Gastrocnemius medialis (tissue), 4 donors: ENCODE measurements at regions not wholly inside any gene's neighbourhood (a gene's known extent, or its start where the extent isn't known, plus 50 kb on each side); places are given as distances from the start of the nearest gene placed in this dataset.

ENCODE experiments used
- CTCF ChIP-seq, 5 experiments: fragments of 450-650 bp in 3 of 5; fragments of 200-600 bp in 2 of 5; sonication (generic) in 2 of 5; IDR thresholded peaks in 4 of 5; conservative IDR thresholded peaks in 1 of 5; 1 replicate in 4 of 5; 2 replicates in 1 of 5; pipeline ENCODE4 v1.5.1; 2016 to 2019; ENCODE audit warnings: antibody characterized with exemption in 5 of 5, mild to moderate bottlenecking in 3 of 5, moderate library complexity in 3 of 5
- POLR2A ChIP-seq, 2 donors: fragments of 450-650 bp; IDR thresholded peaks; one replicate each; pipeline ENCODE4 v1.6.1; 2017; ENCODE audit warnings: antibody characterized with exemption in 2 of 2, mild to moderate bottlenecking in 2 of 2, moderate library complexity in 2 of 2

DNA sequence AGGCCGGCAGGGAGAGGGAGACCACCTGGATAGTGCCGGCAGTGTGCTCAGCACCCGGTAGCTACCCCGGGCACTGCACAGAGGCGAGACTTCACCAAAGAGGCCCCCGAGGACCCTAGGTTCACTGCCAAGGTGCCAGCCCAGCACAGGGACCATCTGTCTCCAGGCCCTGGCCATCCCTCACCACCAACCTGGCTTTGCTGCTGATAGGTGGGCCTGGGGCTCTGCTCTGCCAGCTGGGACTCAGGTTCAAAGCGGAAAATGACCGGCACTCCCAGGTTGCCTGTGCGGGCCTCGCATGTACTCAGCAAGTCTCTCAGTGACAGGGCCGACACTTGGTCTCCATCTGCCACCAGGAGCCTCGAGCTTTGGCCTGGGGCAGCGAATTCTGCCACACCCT is 812.2 kb downstream of the BRD1 start:
- TF ChIP-seq POLR2A (IDR thresholded peaks at IDR 0.05) = no peak
- no peak for TF ChIP-seq CTCF (IDR thresholded peaks at IDR 0.05 in 4 of 5, conservative IDR thresholded peaks at IDR 0.05 in 1 of 5)
